Thyroid gland (tissue), 4 donors: ENCODE measurements at regions not wholly inside any gene's neighbourhood (a gene's known extent, or its start where the extent isn't known, plus 50 kb on each side); places are given as distances from the start of the nearest gene placed in this dataset.

ENCODE experiments used
- DNase-seq, 2 donors: peaks; one replicate each; pipeline ENCODE4 v3.0.0-alpha.2; 2019
- H3K27ac ChIP-seq, 3 donors: fragments of 200-600 bp; sonication (generic); 1 replicate in 2 of 3; 2 replicates in 1 of 3; pipeline ENCODE4 v1.5.1; 2016 to 2019; ENCODE audit warnings: mild to moderate bottlenecking in 1 of 3, moderate library complexity in 1 of 3
- H3K27me3 ChIP-seq: fragments of 200-600 bp; sonication (generic); one replicate; pipeline ENCODE4 v1.5.1; 2019
- H3K36me3 ChIP-seq, 2 donors: fragments of 200-600 bp; sonication (generic); one replicate each; pipeline ENCODE4 v1.5.1; 2016 to 2019
- H3K4me1 ChIP-seq, 2 donors: fragments of 200-600 bp; sonication (generic); one replicate each; pipeline ENCODE4 v1.5.1; 2017 to 2019
- H3K4me3 ChIP-seq, 3 donors: fragments of 200-600 bp; sonication (generic); replicated peaks in 1 of 3; 1 replicate in 2 of 3; 2 replicates in 1 of 3; pipeline ENCODE4 v1.5.1; 2016; ENCODE audit warnings: mild to moderate bottlenecking in 1 of 3
- H3K9me3 ChIP-seq: fragments of 200-600 bp; sonication (generic); one replicate; pipeline ENCODE4 v1.5.1; 2017
- CTCF ChIP-seq, 6 experiments: fragments of 200-600 bp in 3 of 6; fragments of 450-650 bp in 3 of 6; sonication (generic) in 3 of 6; IDR thresholded peaks; one replicate each; pipeline ENCODE4 v1.5.1; 2016 to 2019; ENCODE audit warnings: antibody characterized with exemption in 6 of 6, mild to moderate bottlenecking in 2 of 6, inconsistent platforms in 1 of 6, moderate library complexity in 1 of 6
- POLR2A ChIP-seq, 2 donors: fragments of 450-650 bp; IDR thresholded peaks; one replicate each; pipeline ENCODE4 v1.6.1; 2017; ENCODE audit warnings: antibody characterized with exemption in 2 of 2, mild to moderate bottlenecking in 2 of 2, moderate library complexity in 1 of 2
- whole genome bisulfite sequencing, 2 donors: methylation state at CpG; one replicate each; pipeline ENCODE4 v1.1.5; 2017; 5-methylcytosine and 5-hydroxymethylcytosine counted together
- intact Hi-C: fragments of 100-400 bp; cut with DNase I; formaldehyde crosslinking; loops from one replicate; pipeline ENCODE4 v1.15.1; 2023

- Histone ChIP-seq H3K27me3 (no peaks in the 10 kb centered on the region), H3K4me1 (no peaks in the 10 kb centered on the region), H3K4me3 (no peak overlapping the region), H3K9me3 (no peaks in the 10 kb centered on the region), H3K27ac (no peak overlapping the region), H3K36me3 (no peaks in the 10 kb centered on the region)
- DNase-seq: no peak
- no peak for TF ChIP-seq POLR2A (IDR thresholded peaks at IDR 0.05)
- 70 to 76% methylated on average over 1 of the region's 1 CpG for WGBS, 2 donors
- intact Hi-C loops: no loop called here
Measured at GRCh38 chr4:119690871-119691270, 62.3 kb upstream of the PDE5A start.

- TF ChIP-seq POLR2A (IDR thresholded peaks at IDR 0.05): no peak
- TF ChIP-seq CTCF (IDR thresholded peaks at IDR 0.05): no peak
- no peak overlapping the region for H3K27ac ChIP-seq
- no peaks in the 10 kb centered on the region for H3K9me3 ChIP-seq
- DNase-seq: no peak
- H3K4me1 ChIP-seq: no peaks in the 10 kb centered on the region
- intact Hi-C loops: no loop called here
- H3K4me3 ChIP-seq: no peak overlapping the region
- no peaks in the 10 kb centered on the region for H3K27me3 ChIP-seq
- WGBS, 2 donors: 75 to 85% methylated on average over 1 of the region's 1 CpG
- no peaks in the 10 kb centered on the region for H3K36me3 ChIP-seq
Measured at GRCh38 chr4:119688446-119688845, 59.8 kb upstream of the PDE5A start.

GRCh38 chr4:119684463-119684862, 55.9 kb upstream of the PDE5A start:
- Histone ChIP-seq H3K27me3 (no peaks in the 10 kb centered on the region), H3K36me3 (no peaks in the 10 kb centered on the region), H3K9me3 (no peaks in the 10 kb centered on the region), H3K27ac (no peak overlapping the region), H3K4me3 (no peak overlapping the region), H3K4me1 (no peaks in the 10 kb centered on the region)
- intact Hi-C loops: no loop called here
- DNase-seq: no peak
- TF ChIP-seq CTCF (IDR thresholded peaks at IDR 0.05) (no peak), POLR2A (IDR thresholded peaks at IDR 0.05) (no peak)
- WGBS, 2 donors: 83 to 85% methylated on average over 4 of the region's 4 CpGs

GRCh38 chr4:119683518-119683917, 54.9 kb upstream of the PDE5A start:
- no peaks in the 10 kb centered on the region for H3K9me3 ChIP-seq

GRCh38 chr4:119682099-119682498, 53.5 kb upstream of the PDE5A start:
- H3K27ac ChIP-seq: no peak overlapping the region
- intact Hi-C loops: no loop called here
- H3K9me3 ChIP-seq: no peaks in the 10 kb centered on the region
- DNase-seq: no peak
- H3K27me3 ChIP-seq: no peaks in the 10 kb centered on the region
- WGBS, 2 donors: 83 to 89% methylated on average over 2 of the region's 2 CpGs
- H3K4me3 ChIP-seq: no peak overlapping the region
- H3K4me1 ChIP-seq: no peaks in the 10 kb centered on the region
- TF ChIP-seq POLR2A (IDR thresholded peaks at IDR 0.05) (no peak), CTCF (IDR thresholded peaks at IDR 0.05) (no peak)
- no peaks in the 10 kb centered on the region for H3K36me3 ChIP-seq

More at GRCh38 chr4:119683518-119683917, 54.9 kb upstream of the PDE5A start:
- H3K36me3 ChIP-seq: no peaks in the 10 kb centered on the region
- TF ChIP-seq POLR2A (IDR thresholded peaks at IDR 0.05): no peak
- no peak overlapping the region for H3K4me3 ChIP-seq
- no peaks in the 10 kb centered on the region for H3K4me1 ChIP-seq
- WGBS, 2 donors: 13 to 22% methylated on average over 1 of the region's 1 CpG
- H3K27me3 ChIP-seq: no peaks in the 10 kb centered on the region
- intact Hi-C loops: no loop called here
- DNase-seq: no peak
- no peak overlapping the region for H3K27ac ChIP-seq

- no peak overlapping the region for H3K27ac ChIP-seq
- H3K4me1 ChIP-seq: no peaks in the 10 kb centered on the region
- H3K9me3 ChIP-seq: no peaks in the 10 kb centered on the region
- TF ChIP-seq CTCF (IDR thresholded peaks at IDR 0.05) (no peak), POLR2A (IDR thresholded peaks at IDR 0.05) (no peak)
- H3K27me3 ChIP-seq: no peaks in the 10 kb centered on the region
- H3K36me3 ChIP-seq: no peaks in the 10 kb centered on the region
- WGBS, 2 donors: 31 to 34% methylated on average over 3 of the region's 3 CpGs
- DNase-seq: no peak
- no peak overlapping the region for H3K4me3 ChIP-seq
- intact Hi-C loops: no loop called here
Measured at GRCh38 chr4:119679251-119679650, 50.6 kb upstream of the PDE5A start.
